ENCODE measurements at regions not wholly inside any gene's neighbourhood (a gene's known extent, or its start where the extent isn't known, plus 50 kb on each side); places are given as distances from the start of the nearest gene placed in this dataset.

DNA sequence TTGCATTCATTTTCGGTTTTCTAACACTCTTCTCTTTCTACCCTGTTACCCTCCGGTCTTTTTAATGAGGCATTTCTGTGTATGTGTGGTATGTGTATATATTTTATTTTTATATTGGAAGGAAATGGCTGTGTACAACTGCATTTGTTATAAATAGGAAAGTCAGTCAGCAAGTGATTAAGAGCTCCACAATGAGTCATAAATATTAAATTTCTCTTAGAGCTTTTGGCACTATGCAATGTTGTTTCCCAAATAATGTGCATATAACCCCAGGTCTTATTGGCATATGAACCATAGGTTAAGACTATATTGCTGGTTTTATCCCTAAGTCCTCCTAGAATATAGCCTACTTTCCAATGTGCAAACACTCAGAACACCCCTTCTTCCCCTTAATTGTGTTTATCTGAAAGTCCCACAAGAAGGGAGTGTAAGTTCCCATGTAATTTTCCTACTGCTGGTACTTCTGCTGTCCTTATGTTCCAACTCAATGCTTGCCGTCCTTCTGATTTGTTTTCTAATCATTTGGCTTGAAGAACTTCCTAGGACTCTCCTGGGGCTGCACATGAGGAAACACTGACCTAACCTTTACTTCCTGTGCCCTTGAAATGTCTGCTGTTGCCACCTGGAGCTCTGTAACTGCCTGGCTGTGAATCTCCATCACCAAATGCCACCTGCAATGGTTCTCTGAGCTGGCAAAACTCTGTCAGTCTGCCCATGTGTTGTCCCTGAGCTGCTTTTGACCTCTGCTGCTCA is 65.5 kb upstream of the PCSK5 start:
- TF ChIP-seq, protein P1, sequence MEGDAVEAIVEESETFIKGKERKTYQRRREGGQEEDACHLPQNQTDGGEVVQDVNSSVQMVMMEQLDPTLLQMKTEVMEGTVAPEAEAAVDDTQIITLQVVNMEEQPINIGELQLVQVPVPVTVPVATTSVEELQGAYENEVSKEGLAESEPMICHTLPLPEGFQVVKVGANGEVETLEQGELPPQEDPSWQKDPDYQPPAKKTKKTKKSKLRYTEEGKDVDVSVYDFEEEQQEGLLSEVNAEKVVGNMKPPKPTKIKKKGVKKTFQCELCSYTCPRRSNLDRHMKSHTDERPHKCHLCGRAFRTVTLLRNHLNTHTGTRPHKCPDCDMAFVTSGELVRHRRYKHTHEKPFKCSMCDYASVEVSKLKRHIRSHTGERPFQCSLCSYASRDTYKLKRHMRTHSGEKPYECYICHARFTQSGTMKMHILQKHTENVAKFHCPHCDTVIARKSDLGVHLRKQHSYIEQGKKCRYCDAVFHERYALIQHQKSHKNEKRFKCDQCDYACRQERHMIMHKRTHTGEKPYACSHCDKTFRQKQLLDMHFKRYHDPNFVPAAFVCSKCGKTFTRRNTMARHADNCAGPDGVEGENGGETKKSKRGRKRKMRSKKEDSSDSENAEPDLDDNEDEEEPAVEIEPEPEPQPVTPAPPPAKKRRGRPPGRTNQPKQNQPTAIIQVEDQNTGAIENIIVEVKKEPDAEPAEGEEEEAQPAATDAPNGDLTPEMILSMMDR (conservative IDR thresholded peaks at IDR 0.05), result no peak
- no peak for TF ChIP-seq ZFX (IDR thresholded peaks at IDR 0.05)
